Fibroblast of the aortic adventitia (primary cell): ENCODE measurements at regions not wholly inside any gene's neighbourhood (a gene's known extent, or its start where the extent isn't known, plus 50 kb on each side); places are given as distances from the start of the nearest gene placed in this dataset.
"Not testable (repeated sequence)": the region's sequence is repeated elsewhere in the genome, so short reads cannot be mapped to it uniquely, and the experiment has no call there.

Experiments used
- DNase-seq: peaks from one replicate; pipeline ENCODE4 v3.0.0-alpha.2; 2010; ENCODE audit warnings: low read depth
- H3K4me3 ChIP-seq: 2 replicates; pipeline ENCODE4 v1.5.1; 2011; ENCODE audit warnings: low read depth, mild to moderate bottlenecking, control low read depth, low read length, moderate library complexity
- CTCF ChIP-seq: IDR thresholded peaks from 2 replicates; pipeline ENCODE4 v1.5.1; 2011; ENCODE audit warnings: mild to moderate bottlenecking, low read length, control low read depth, inconsistent platforms; ENCODE audit not compliant: insufficient read depth

DNA sequence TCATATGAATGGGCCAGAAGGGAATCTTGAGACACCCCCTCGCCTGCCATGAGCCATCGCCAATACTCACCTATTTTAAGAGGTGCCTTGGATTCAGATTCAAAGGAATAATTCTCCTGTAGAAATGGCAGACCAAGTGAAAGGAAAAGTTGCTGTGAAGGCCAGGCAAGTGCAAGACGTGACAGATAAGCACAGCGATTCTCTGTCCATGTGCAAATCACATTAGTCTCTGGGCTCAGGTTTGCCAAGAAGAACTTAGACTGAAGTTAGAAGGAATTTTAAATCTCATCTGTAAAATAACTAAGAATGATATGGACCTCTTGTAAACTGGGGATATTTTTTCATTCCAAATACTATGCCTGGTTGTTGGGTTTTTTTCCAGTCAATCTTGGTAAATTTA lies 173.6 kb downstream of the UACA start:
- H3K4me3 ChIP-seq: no peak overlapping the region
- no peak for TF ChIP-seq CTCF
- no peak for DNase-seq

DNA sequence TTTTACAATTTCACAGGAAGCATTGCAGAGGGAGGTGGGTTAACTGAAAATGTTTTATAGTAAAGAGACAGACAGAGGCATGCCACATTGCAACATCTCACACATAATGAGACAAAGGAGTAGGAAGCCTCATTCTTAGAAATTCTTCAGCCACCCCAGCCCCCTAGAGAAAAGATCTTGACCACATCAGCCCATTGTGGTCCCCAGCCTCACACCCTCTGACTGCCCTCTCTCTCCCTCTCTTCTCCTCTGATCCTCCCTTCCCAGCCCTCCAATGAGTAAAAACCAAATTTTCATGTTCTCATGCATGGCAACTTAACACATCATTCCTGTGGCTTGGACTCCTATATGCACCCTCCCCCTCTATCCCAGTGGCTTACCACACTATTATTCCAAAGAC lies 174.1 kb downstream of the UACA start:
- peak; percentile 73 for DNase-seq
- no peak overlapping the region for H3K4me3 ChIP-seq
- TF ChIP-seq CTCF: no peak

- TF ChIP-seq CTCF: no peak
- DNase-seq: no peak
Observed at GRCh38 chr15:70588613-70589012, 174.7 kb downstream of the UACA start.

GRCh38 chr15:70587896-70588567 lies 175.3 kb downstream of the UACA start:
- H3K4me3 ChIP-seq: no peak overlapping the region
- no peak for TF ChIP-seq CTCF
- no peak for DNase-seq

More at GRCh38 chr15:70588613-70589012, 174.7 kb downstream of the UACA start:
- H3K4me3 ChIP-seq: no peak overlapping the region

- not testable (repeated sequence) for H3K4me3 ChIP-seq, DNase-seq
Observed at GRCh38 chr15:70587012-70587634, 176.2 kb downstream of the UACA start.

GRCh38 chr15:70586241-70586640 lies 177.1 kb downstream of the UACA start:
- no peak for TF ChIP-seq CTCF
- H3K4me3 ChIP-seq: no peak overlapping the region
- no peak for DNase-seq

DNA sequence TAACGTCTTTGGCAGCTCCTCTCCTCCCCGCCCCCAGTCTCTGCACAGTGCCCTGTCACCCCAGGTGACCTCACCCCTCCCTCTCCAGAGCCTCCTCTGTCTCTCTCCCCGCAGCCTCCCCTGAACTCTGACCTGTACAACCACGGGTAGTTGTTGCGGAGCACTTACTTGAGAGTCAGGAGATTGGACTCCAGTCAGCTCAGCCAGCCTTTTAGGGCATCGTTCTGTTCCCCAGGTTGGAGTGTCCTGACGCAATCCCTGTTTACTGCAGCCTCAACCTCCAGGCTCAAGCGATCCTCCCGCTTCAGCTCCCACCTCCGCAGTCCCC lies 177.7 kb downstream of the UACA start:
- no peak for TF ChIP-seq CTCF
- H3K4me3 ChIP-seq: no peak overlapping the region
- DNase-seq: no peak
